Keratinocyte (primary cell): ENCODE measurements at regions not wholly inside any gene's neighbourhood (a gene's known extent, or its start where the extent isn't known, plus 50 kb on each side); places are given as distances from the start of the nearest gene placed in this dataset.

Source experiments
- DNase-seq: peaks from one replicate; pipeline ENCODE4 v3.0.0-alpha.2; 2011; ENCODE audit warnings: low read depth, missing footprints, low spot score
- FAIRE-seq: peaks from 2 replicates; lab custom pipeline; 2011; peaks lifted over from hg19 to GRCh38; lab: Jason Lieb, UNC
- H2AFZ ChIP-seq: 2 replicates; pipeline ENCODE4 v1.6.0; 2012; ENCODE audit warnings: low read length, control low read depth, inconsistent platforms; ENCODE audit not compliant: control insufficient read depth
- H3K27ac ChIP-seq: 2 replicates; pipeline ENCODE4 v1.5.1; 2011; ENCODE audit warnings: low read length; ENCODE audit not compliant: control insufficient read depth, insufficient read depth
- H3K27me3 ChIP-seq: 3 replicates; pipeline ENCODE4 v1.6.0; 2011; ENCODE audit warnings: low read length; ENCODE audit not compliant: control insufficient read depth, insufficient read depth; ENCODE audit errors: extremely low read depth
- H3K36me3 ChIP-seq, 2 experiments: 2 replicates in 1 of 2; 3 replicates in 1 of 2; pipeline ENCODE4 v1.5.1; 2011; ENCODE audit warnings: low read length in 2 of 2, mild to moderate bottlenecking in 1 of 2; ENCODE audit not compliant: control insufficient read depth in 2 of 2, insufficient read depth in 2 of 2; ENCODE audit errors: extremely low read depth in 1 of 2
- H3K4me1 ChIP-seq: 3 replicates; pipeline ENCODE4 v1.5.1; 2011; ENCODE audit warnings: low read length; ENCODE audit not compliant: control insufficient read depth, insufficient read depth; ENCODE audit errors: extremely low read depth
- H3K4me2 ChIP-seq: 3 replicates; pipeline ENCODE4 v1.6.0; 2011; ENCODE audit warnings: low read depth, low read length; ENCODE audit not compliant: control insufficient read depth, insufficient read depth; ENCODE audit errors: extremely low read depth
- H3K4me3 ChIP-seq, 3 experiments: fragments of 200-600 bp in 1 of 3; sonication (generic) in 1 of 3; 2 replicates in 2 of 3; 3 replicates in 1 of 3; pipeline ENCODE4 v1.5.1; 2011 to 2016; ENCODE audit warnings: low read length in 3 of 3, mild to moderate bottlenecking in 3 of 3, control low read depth in 2 of 3, inconsistent platforms in 1 of 3, low read depth in 1 of 3, mixed read lengths in 1 of 3, mixed run types in 1 of 3, moderate library complexity in 1 of 3; ENCODE audit not compliant: control insufficient read depth in 2 of 3, insufficient read depth in 2 of 3; ENCODE audit errors: extremely low read depth in 1 of 3
- H3K79me2 ChIP-seq: 2 replicates; pipeline ENCODE4 v1.6.0; 2012; ENCODE audit warnings: low read length; ENCODE audit not compliant: control insufficient read depth, insufficient read depth
- H3K9ac ChIP-seq: 3 replicates; pipeline ENCODE4 v1.6.0; 2011; ENCODE audit warnings: low read length; ENCODE audit not compliant: control insufficient read depth, insufficient read depth; ENCODE audit errors: extremely low read depth
- H3K9me1 ChIP-seq: 3 replicates; pipeline ENCODE4 v1.6.0; 2011; ENCODE audit warnings: low read length; ENCODE audit not compliant: control insufficient read depth, insufficient read depth; ENCODE audit errors: extremely low read depth
- H3K9me3 ChIP-seq: 2 replicates; pipeline ENCODE4 v1.5.1; 2012; ENCODE audit warnings: low read depth, low read length; ENCODE audit not compliant: control insufficient read depth
- H4K20me1 ChIP-seq: 3 replicates; pipeline ENCODE4 v1.6.0; 2011; ENCODE audit warnings: low read length; ENCODE audit not compliant: control insufficient read depth, insufficient read depth; ENCODE audit errors: extremely low read depth
- EZH2 ChIP-seq: IDR thresholded peaks from one replicate; pipeline ENCODE4 v1.6.1; 2012; ENCODE audit warnings: inconsistent platforms, mild to moderate bottlenecking, low read length, moderate library complexity
- dilution Hi-C: fragments of 300-500 bp; cut with MboI; formaldehyde crosslinking; loops from one replicate; pipeline ENCODE4 v1.7.0; 2020; ENCODE audit warnings: low sequenced_read_pairs; ENCODE audit not compliant: extremely low pct_ligation_motif_present
- TF ChIP-seq, protein P1 (sequence below), 3 experiments: IDR thresholded peaks in 1 of 3; conservative IDR thresholded peaks in 1 of 3; optimal IDR thresholded peaks in 1 of 3; 2 replicates in 2 of 3; 3 replicates in 1 of 3; pipeline versions ENCODE3 to v1.5.1; 2011; ENCODE audit warnings: low read length in 3 of 3, mild to moderate bottlenecking in 3 of 3, moderate library complexity in 2 of 3, control low read depth in 1 of 3, inconsistent platforms in 1 of 3; ENCODE audit not compliant: insufficient read depth in 2 of 3; ENCODE audit errors: extremely low read depth in 1 of 3

DNA sequence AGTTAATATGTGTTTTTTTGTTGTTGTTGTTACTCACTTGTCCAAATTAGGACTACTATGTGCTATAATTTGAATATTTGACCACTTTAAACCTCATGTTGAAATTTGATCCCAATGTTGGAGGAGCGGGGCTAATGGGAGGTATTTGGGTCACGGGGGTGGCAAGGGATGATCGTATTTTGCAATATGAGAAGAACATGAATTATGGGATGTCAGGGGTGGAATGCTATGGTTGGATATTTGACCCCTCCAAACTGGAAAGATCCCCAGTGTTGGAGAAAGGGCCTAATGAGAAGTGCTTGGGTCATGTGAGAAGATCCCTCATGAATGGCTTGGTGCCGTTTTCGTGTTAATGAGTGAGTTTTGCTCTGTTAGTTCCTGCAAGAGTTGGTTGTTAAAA is 119.8 kb downstream of the NUDT12 start:
- DNase-seq (no peak), FAIRE-seq (no peak)
- Histone ChIP-seq H3K9me3 (no peaks in the 10 kb centered on the region), H2AFZ (no peak overlapping the region), H3K4me1 (peaks cover 12% of the 10 kb centered on the region), H4K20me1 (no peaks in the 10 kb centered on the region), H3K9me1 (no peaks in the 10 kb centered on the region), H3K36me3 (no peaks in the 10 kb centered on the region), H3K4me3 (no peak overlapping the region), H3K79me2 (no peaks in the 10 kb centered on the region), H3K4me2 (no peak overlapping the region), H3K27ac (no peak overlapping the region), H3K9ac (no peak overlapping the region), H3K27me3 (no peaks in the 10 kb centered on the region)
- TF ChIP-seq, protein P1, sequence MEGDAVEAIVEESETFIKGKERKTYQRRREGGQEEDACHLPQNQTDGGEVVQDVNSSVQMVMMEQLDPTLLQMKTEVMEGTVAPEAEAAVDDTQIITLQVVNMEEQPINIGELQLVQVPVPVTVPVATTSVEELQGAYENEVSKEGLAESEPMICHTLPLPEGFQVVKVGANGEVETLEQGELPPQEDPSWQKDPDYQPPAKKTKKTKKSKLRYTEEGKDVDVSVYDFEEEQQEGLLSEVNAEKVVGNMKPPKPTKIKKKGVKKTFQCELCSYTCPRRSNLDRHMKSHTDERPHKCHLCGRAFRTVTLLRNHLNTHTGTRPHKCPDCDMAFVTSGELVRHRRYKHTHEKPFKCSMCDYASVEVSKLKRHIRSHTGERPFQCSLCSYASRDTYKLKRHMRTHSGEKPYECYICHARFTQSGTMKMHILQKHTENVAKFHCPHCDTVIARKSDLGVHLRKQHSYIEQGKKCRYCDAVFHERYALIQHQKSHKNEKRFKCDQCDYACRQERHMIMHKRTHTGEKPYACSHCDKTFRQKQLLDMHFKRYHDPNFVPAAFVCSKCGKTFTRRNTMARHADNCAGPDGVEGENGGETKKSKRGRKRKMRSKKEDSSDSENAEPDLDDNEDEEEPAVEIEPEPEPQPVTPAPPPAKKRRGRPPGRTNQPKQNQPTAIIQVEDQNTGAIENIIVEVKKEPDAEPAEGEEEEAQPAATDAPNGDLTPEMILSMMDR (optimal IDR thresholded peaks at IDR 0.05 in 1 of 3, IDR thresholded peaks at IDR 0.05 in 1 of 3, conservative IDR thresholded peaks at IDR 0.05 in 1 of 3; ENCODE audit: extremely low read depth in 1 of 3, insufficient read depth in 2 of 3, low read length in 3 of 3), result no peak
- TF ChIP-seq EZH2, result no peak
- dilution Hi-C loops, result no loop called here

GRCh38 chr5:103441523-103441922 is 121.1 kb downstream of the NUDT12 start:
- DNase-seq (no peak), FAIRE-seq (no peak)
- Histone ChIP-seq H3K9me3 (no peaks in the 10 kb centered on the region), H2AFZ (no peak overlapping the region), H3K79me2 (no peaks in the 10 kb centered on the region), H3K4me3 (no peak overlapping the region), H3K4me1 (peaks cover 12% of the 10 kb centered on the region), H3K27ac (no peak overlapping the region), H3K27me3 (no peaks in the 10 kb centered on the region), H3K9ac (no peak overlapping the region), H3K4me2 (no peak overlapping the region), H3K36me3 (no peaks in the 10 kb centered on the region), H4K20me1 (no peaks in the 10 kb centered on the region), H3K9me1 (no peaks in the 10 kb centered on the region)
- dilution Hi-C loops, result no loop called here
- TF ChIP-seq EZH2, result no peak
- TF ChIP-seq, protein P1 (optimal IDR thresholded peaks at IDR 0.05 in 1 of 3, IDR thresholded peaks at IDR 0.05 in 1 of 3, conservative IDR thresholded peaks at IDR 0.05 in 1 of 3; ENCODE audit: extremely low read depth in 1 of 3, insufficient read depth in 2 of 3, low read length in 3 of 3), result no peak
